ENCODE measurements at regions not wholly inside any gene's neighbourhood (a gene's known extent, or its start where the extent isn't known, plus 50 kb on each side); places are given as distances from the start of the nearest gene placed in this dataset.

- no peak for TF ChIP-seq CTCF (IDR thresholded peaks at IDR 0.05 in 4 of 5, conservative IDR thresholded peaks at IDR 0.05 in 1 of 5)
- no peak for TF ChIP-seq POLR2A (IDR thresholded peaks at IDR 0.05)
Observed at GRCh38 chr1:229953736-229954326, 113.2 kb upstream of the GALNT2 start.
